SK-N-SH (cell line): ENCODE measurements at regions not wholly inside any gene's neighbourhood (a gene's known extent, or its start where the extent isn't known, plus 50 kb on each side); places are given as distances from the start of the nearest gene placed in this dataset.

Source experiments
- CTCF ChIA-PET: fragments of 300-600, 350-600 bp; formaldehyde crosslinking; extraction: SDS; loops from one replicate; lab custom pipeline; 2021; lab: Yijun Ruan, JAX
- POLR2A ChIA-PET: fragments of 350-600 bp; sonication (Branson Sonifier 250); formaldehyde crosslinking; extraction: SDS; loops from one replicate; lab custom pipeline; 2020; ENCODE audit warnings: antibody characterized with exemption, inconsistent platforms; lab: Yijun Ruan, JAX
- DNase-seq: peaks from one replicate; pipeline ENCODE4 v3.0.0; 2012
- H2AFZ ChIP-seq: fragments of 200-600 bp; sonication (generic); 2 replicates; pipeline ENCODE4 v1.8.1; 2016; ENCODE audit warnings: antibody characterized with exemption, mild to moderate bottlenecking, low read depth
- H3F3A ChIP-seq: fragments of 200-600 bp; sonication (generic); replicated peaks from 2 replicates; pipeline ENCODE3; 2016; ENCODE audit warnings: antibody characterized with exemption, mild to moderate bottlenecking; ENCODE audit not compliant: insufficient read depth
- H3K27ac ChIP-seq, 2 experiments: fragments of 200-500 bp in 1 of 2; fragments of 200-600 bp in 1 of 2; sonication (Bioruptor generic) in 1 of 2; sonication (generic), shearing (Covaris generic) in 1 of 2; 2 replicates each; pipeline versions ENCODE4 v1.5.1 to v1.6.1; 2014 to 2016; ENCODE audit warnings: low read depth in 2 of 2, inconsistent platforms in 1 of 2, low read length in 1 of 2, mild to moderate bottlenecking in 1 of 2, mixed read lengths in 1 of 2
- H3K27me3 ChIP-seq: fragments of 200-600 bp; sonication (generic), shearing (Covaris generic); 2 replicates; pipeline ENCODE4 v1.6.1; 2016; ENCODE audit warnings: mixed run types; ENCODE audit not compliant: insufficient read depth
- H3K36me3 ChIP-seq, 2 experiments: fragments of 200-500 bp in 1 of 2; fragments of 200-600 bp in 1 of 2; sonication (Bioruptor generic) in 1 of 2; sonication (generic) in 1 of 2; replicated peaks in 1 of 2; 2 replicates each; pipeline versions ENCODE3 to v1.5.1; 2014 to 2016; ENCODE audit warnings: low read length in 1 of 2, mild to moderate bottlenecking in 1 of 2; ENCODE audit not compliant: insufficient read depth in 2 of 2, control insufficient read depth in 1 of 2
- H3K4me1 ChIP-seq, 2 experiments: fragments of 200-500 bp in 1 of 2; fragments of 200-600 bp in 1 of 2; sonication (Bioruptor generic) in 1 of 2; sonication (generic), shearing (Covaris generic) in 1 of 2; 2 replicates each; pipeline versions ENCODE4 v1.5.1 to v1.6.1; 2014 to 2016; ENCODE audit warnings: low read depth in 1 of 2, low read length in 1 of 2, mixed run types in 1 of 2; ENCODE audit not compliant: insufficient read depth in 2 of 2, control insufficient read depth in 1 of 2
- H3K4me2 ChIP-seq: fragments of 200-600 bp; sonication (generic), shearing (Covaris generic); 2 replicates; pipeline ENCODE4 v1.6.1; 2017; ENCODE audit warnings: mixed run types
- H3K4me3 ChIP-seq, 2 experiments: fragments of 200-500 bp in 1 of 2; fragments of 200-600 bp in 1 of 2; sonication (Bioruptor generic) in 1 of 2; sonication (generic), shearing (Covaris generic) in 1 of 2; 2 replicates each; pipeline versions ENCODE4 v1.5.1 to v1.8.1; 2014 to 2016; ENCODE audit warnings: low read depth in 2 of 2, inconsistent platforms in 1 of 2, low read length in 1 of 2, mild to moderate bottlenecking in 1 of 2, mixed read lengths in 1 of 2, moderate library complexity in 1 of 2
- H3K79me2 ChIP-seq: fragments of 200-600 bp; sonication (generic); 2 replicates; pipeline ENCODE4 v1.8.1; 2017; ENCODE audit warnings: mild to moderate bottlenecking; ENCODE audit not compliant: insufficient read depth
- H3K9ac ChIP-seq: fragments of 200-600 bp; sonication (generic); 2 replicates; pipeline ENCODE4 v1.6.1; 2017; ENCODE audit warnings: mixed run types
- H3K9me2 ChIP-seq: fragments of 200-600 bp; sonication (generic); 2 replicates; pipeline ENCODE4 v1.6.1; 2017; ENCODE audit warnings: mixed run types
- H3K9me3 ChIP-seq: fragments of 200-600 bp; sonication (generic); 2 replicates; pipeline ENCODE4 v1.6.1; 2017; ENCODE audit warnings: mixed run types, mild to moderate bottlenecking, moderate library complexity
- H4K20me1 ChIP-seq: fragments of 200-600 bp; sonication (generic); 2 replicates; pipeline ENCODE4 v1.6.1; 2017; ENCODE audit warnings: mild to moderate bottlenecking, mixed run types; ENCODE audit not compliant: insufficient read depth
- CTCF ChIP-seq: fragments of 200-600 bp; sonication (generic); IDR thresholded peaks from 2 replicates; pipeline ENCODE4 v1.6.1; 2017; ENCODE audit warnings: antibody characterized with exemption, mild to moderate bottlenecking, moderate library complexity
- EZH2phosphoT487 ChIP-seq: fragments of 200-600 bp; sonication (generic); IDR thresholded peaks from 2 replicates; pipeline ENCODE4 v1.6.1; 2017; ENCODE audit warnings: low read depth, mixed run types, mild to moderate bottlenecking, antibody characterized with exemption, moderate library complexity, borderline replicate concordance
- FOXJ3 ChIP-seq: sonication (generic); formaldehyde crosslinking; IDR thresholded peaks from 2 replicates; pipeline ENCODE4 v1.5.1; 2020; ENCODE audit warnings: mild to moderate bottlenecking, missing genetic modification reagents
- FOXM1 ChIP-seq: IDR thresholded peaks from 2 replicates; pipeline ENCODE4 v1.4.0; 2012; ENCODE audit warnings: low read depth, mild to moderate bottlenecking
- GABPA ChIP-seq: IDR thresholded peaks from 2 replicates; pipeline ENCODE4 v1.4.0; 2012; ENCODE audit warnings: low read depth, mild to moderate bottlenecking
- JUND ChIP-seq: IDR thresholded peaks from 2 replicates; pipeline ENCODE4 v1.4.0; 2012
- PBX3 ChIP-seq: IDR thresholded peaks from 2 replicates; pipeline ENCODE4; 2012
- RAD21 ChIP-seq: IDR thresholded peaks from 2 replicates; pipeline ENCODE4 v1.6.1; 2012; ENCODE audit warnings: mild to moderate bottlenecking, low read length
- RXRA ChIP-seq: IDR thresholded peaks from 2 replicates; pipeline ENCODE4 v1.4.0; 2012; ENCODE audit warnings: low read depth, mild to moderate bottlenecking, borderline replicate concordance
- SMC3 ChIP-seq: IDR thresholded peaks from 2 replicates; pipeline ENCODE4 v1.6.1; 2012; ENCODE audit warnings: low read depth, low read length, improper control_type of control experiment
- TAF1 ChIP-seq: IDR thresholded peaks from 2 replicates; pipeline ENCODE4 v1.6.1; 2012; ENCODE audit warnings: low read depth, mild to moderate bottlenecking, low read length, moderate library complexity, borderline replicate concordance
- USF2 ChIP-seq: fragments of 150-350 bp; IDR thresholded peaks from 2 replicates; pipeline ENCODE4 v1.6.1; 2017; ENCODE audit warnings: antibody characterized with exemption, low read length, low read depth, borderline replicate concordance
- ZBTB33 ChIP-seq: IDR thresholded peaks from 2 replicates; pipeline ENCODE4 v1.4.0; 2012; ENCODE audit warnings: low read depth, borderline replicate concordance
- WGBS: methylation state at CpG from one replicate; pipeline ENCODE4 v1.1.6; 2017; ENCODE audit warnings: low lambda C conversion rate; 5-methylcytosine and 5-hydroxymethylcytosine counted together

DNA sequence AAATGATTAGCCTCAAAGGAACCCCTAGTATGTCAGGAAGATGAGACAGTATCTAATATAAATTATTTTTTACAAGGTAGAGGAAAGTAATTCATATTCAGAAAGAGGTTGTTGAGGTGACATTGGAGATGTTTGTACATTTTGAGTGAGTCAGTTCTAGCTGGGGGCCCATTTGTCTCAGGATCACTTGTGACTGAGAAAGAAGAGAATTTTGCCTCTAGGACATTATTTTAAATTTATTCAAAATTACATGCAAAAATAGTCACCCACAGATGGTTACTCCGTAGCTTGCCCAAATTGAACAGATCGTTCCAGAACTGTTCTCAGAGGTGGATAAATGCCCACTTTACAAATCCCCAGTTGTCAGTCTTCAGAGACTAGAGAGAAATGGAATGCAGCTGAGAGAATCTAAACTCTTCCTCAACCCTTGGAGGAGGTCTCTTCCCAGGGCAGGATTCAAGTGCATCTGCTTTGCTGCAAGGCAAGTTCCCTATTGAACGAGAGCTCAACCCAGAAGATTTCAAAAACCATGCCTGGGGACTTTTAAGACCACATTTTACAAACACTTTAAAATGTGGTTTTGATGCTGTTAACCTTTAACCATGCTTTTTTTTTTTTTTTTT lies 987.8 kb upstream of the ADAMTS5 start:
- no peaks in the 10 kb centered on the region for H3K79me2 ChIP-seq
- H3K4me1 ChIP-seq = no peaks in the 10 kb centered on the region
- no peak overlapping the region for H3K4me2 ChIP-seq
- no peaks in the 10 kb centered on the region for H4K20me1 ChIP-seq
- CTCF ChIA-PET = interaction anchor here (0.8 kb wide), 1 partner anchor 791 kb away, joined by 3 read pairs; no protein-coding TSS in a partner anchor
- H3K27ac ChIP-seq = no peak overlapping the region
- no peak overlapping the region for H2AFZ ChIP-seq
- no peaks in the 10 kb centered on the region for H3F3A ChIP-seq
- H3K9me2 ChIP-seq = no peaks in the 10 kb centered on the region
- no peak for TF ChIP-seq RAD21
- no peak for TF ChIP-seq ZBTB33
- no peak for TF ChIP-seq PBX3
- no peak for TF ChIP-seq CTCF
- no peak for TF ChIP-seq FOXM1
- TF ChIP-seq GABPA = no peak
- no peak for TF ChIP-seq JUND
- no peak for TF ChIP-seq TAF1
- no peak for TF ChIP-seq RXRA
- TF ChIP-seq FOXJ3 (CRISPR knock-in tag) = no peak
- no peak for TF ChIP-seq USF2
- no peak for TF ChIP-seq SMC3
- no peak for TF ChIP-seq EZH2phosphoT487
- WGBS = 79% methylated on average over 3 of the region's 3 CpGs
- H3K9me3 ChIP-seq = no peaks in the 10 kb centered on the region
- H3K36me3 ChIP-seq = no peaks in the 10 kb centered on the region
- DNase-seq = no peak
- no peak overlapping the region for H3K9ac ChIP-seq
- H3K4me3 ChIP-seq = no peak overlapping the region
- POLR2A ChIA-PET = no interaction called here
- H3K27me3 ChIP-seq = no peaks in the 10 kb centered on the region
